ENCODE measurements at regions not wholly inside any gene's neighbourhood (a gene's known extent, or its start where the extent isn't known, plus 50 kb on each side); places are given as distances from the start of the nearest gene placed in this dataset.

- Mint-ChIP-seq H3K9me3 (no peaks in the 10 kb centered on the region), H3K4me1 (no peaks in the 10 kb centered on the region), H3K27ac (no peak overlapping the region), H3K27me3 (no peaks in the 10 kb centered on the region), H3K36me3 (ENCODE audit: low read depth) (no peaks in the 10 kb centered on the region), H3K4me3 (no peak overlapping the region)
- CTCF ChIA-PET: no interaction called here
- POLR2A ChIA-PET: no interaction called here
- DNase-seq: no peak
These were observed 736.7 kb upstream of the PTBP2 start for GRCh38 chr1:95984798-95985374.

- no peaks in the 10 kb centered on the region for H3K36me3 Mint-ChIP-seq (ENCODE audit: low read depth)
- no peak overlapping the region for H3K27ac Mint-ChIP-seq
- H3K4me3 Mint-ChIP-seq: no peak overlapping the region
- H3K4me1 Mint-ChIP-seq: no peaks in the 10 kb centered on the region
- ChIA-PET POLR2A (no interaction called here), CTCF (no interaction called here)
- no peak for DNase-seq
- no peaks in the 10 kb centered on the region for H3K9me3 Mint-ChIP-seq
- H3K27me3 Mint-ChIP-seq: no peaks in the 10 kb centered on the region
These were observed 731.6 kb upstream of the PTBP2 start for GRCh38 chr1:95990033-95990432.

- H3K27me3 Mint-ChIP-seq: no peaks in the 10 kb centered on the region
- H3K9me3 Mint-ChIP-seq: peaks cover under 1% of the 10 kb centered on the region
- ChIA-PET CTCF (no interaction called here), POLR2A (no interaction called here)
- H3K4me1 Mint-ChIP-seq: no peaks in the 10 kb centered on the region
- H3K36me3 Mint-ChIP-seq (ENCODE audit: low read depth): no peaks in the 10 kb centered on the region
- DNase-seq: no peak
- no peak overlapping the region for H3K4me3 Mint-ChIP-seq
- H3K27ac Mint-ChIP-seq: no peak overlapping the region
These were observed 729.6 kb upstream of the PTBP2 start for GRCh38 chr1:95991787-95992520.

GRCh38 chr1:95994643-95995042 is 726.9 kb upstream of the PTBP2 start:
- Mint-ChIP-seq H3K27me3 (no peaks in the 10 kb centered on the region), H3K9me3 (peaks cover 3% of the 10 kb centered on the region), H3K27ac (no peak overlapping the region), H3K4me1 (no peaks in the 10 kb centered on the region), H3K36me3 (ENCODE audit: low read depth) (no peaks in the 10 kb centered on the region), H3K4me3 (no peak overlapping the region)
- ChIA-PET CTCF (no interaction called here), POLR2A (no interaction called here)
- DNase-seq: no peak

- CTCF ChIA-PET: no interaction called here
- no peaks in the 10 kb centered on the region for H3K9me3 Mint-ChIP-seq
- no peaks in the 10 kb centered on the region for H3K36me3 Mint-ChIP-seq (ENCODE audit: low read depth)
- POLR2A ChIA-PET: no interaction called here
- H3K4me3 Mint-ChIP-seq: no peak overlapping the region
- no peaks in the 10 kb centered on the region for H3K4me1 Mint-ChIP-seq
- no peak for DNase-seq
- no peak overlapping the region for H3K27ac Mint-ChIP-seq
- no peaks in the 10 kb centered on the region for H3K27me3 Mint-ChIP-seq
These were observed 719.4 kb upstream of the PTBP2 start for GRCh38 chr1:96002201-96002600.

GRCh38 chr1:96002969-96003964 is 718.3 kb upstream of the PTBP2 start:
- no peaks in the 10 kb centered on the region for H3K9me3 Mint-ChIP-seq
- H3K27ac Mint-ChIP-seq: no peak overlapping the region
- no peaks in the 10 kb centered on the region for H3K27me3 Mint-ChIP-seq
- no peaks in the 10 kb centered on the region for H3K4me1 Mint-ChIP-seq
- CTCF ChIA-PET: no interaction called here
- H3K4me3 Mint-ChIP-seq: no peak overlapping the region
- POLR2A ChIA-PET: no interaction called here
- no peaks in the 10 kb centered on the region for H3K36me3 Mint-ChIP-seq (ENCODE audit: low read depth)
- no peak for DNase-seq

- no peak for DNase-seq
- Mint-ChIP-seq H3K27me3 (no peaks in the 10 kb centered on the region), H3K36me3 (ENCODE audit: low read depth) (no peaks in the 10 kb centered on the region), H3K27ac (no peak overlapping the region), H3K4me3 (no peak overlapping the region), H3K4me1 (no peaks in the 10 kb centered on the region), H3K9me3 (no peaks in the 10 kb centered on the region)
- ChIA-PET POLR2A (interaction anchor here (0.5 kb wide), 1 partner anchor 355 kb away, joined by 3 read pairs; no protein-coding TSS in a partner anchor), CTCF (no interaction called here)
These were observed 711.7 kb upstream of the PTBP2 start for GRCh38 chr1:96009831-96010434.

- Mint-ChIP-seq H3K27ac (no peak overlapping the region), H3K4me1 (no peaks in the 10 kb centered on the region), H3K4me3 (no peak overlapping the region), H3K27me3 (no peaks in the 10 kb centered on the region), H3K9me3 (no peaks in the 10 kb centered on the region), H3K36me3 (ENCODE audit: low read depth) (no peaks in the 10 kb centered on the region)
- CTCF ChIA-PET: no interaction called here
- no peak for DNase-seq
- POLR2A ChIA-PET: no interaction called here
These were observed 710.0 kb upstream of the PTBP2 start for GRCh38 chr1:96011606-96012005.

GRCh38 chr1:96016219-96016618 is 705.4 kb upstream of the PTBP2 start:
- CTCF ChIA-PET: no interaction called here
- POLR2A ChIA-PET: no interaction called here
- H3K9me3 Mint-ChIP-seq: no peaks in the 10 kb centered on the region
- no peaks in the 10 kb centered on the region for H3K4me1 Mint-ChIP-seq
- H3K27ac Mint-ChIP-seq: no peak overlapping the region
- no peaks in the 10 kb centered on the region for H3K27me3 Mint-ChIP-seq
- no peaks in the 10 kb centered on the region for H3K36me3 Mint-ChIP-seq (ENCODE audit: low read depth)
- no peak overlapping the region for H3K4me3 Mint-ChIP-seq
- DNase-seq: no peak

GRCh38 chr1:96020378-96020777 is 701.2 kb upstream of the PTBP2 start:
- H3K4me1 Mint-ChIP-seq: no peaks in the 10 kb centered on the region
- no peak overlapping the region for H3K4me3 Mint-ChIP-seq
- CTCF ChIA-PET: no interaction called here
- POLR2A ChIA-PET: no interaction called here
- DNase-seq: no peak
- H3K36me3 Mint-ChIP-seq (ENCODE audit: low read depth): no peaks in the 10 kb centered on the region
- H3K27me3 Mint-ChIP-seq: no peaks in the 10 kb centered on the region
- H3K27ac Mint-ChIP-seq: no peak overlapping the region
- peaks cover 3% of the 10 kb centered on the region for H3K9me3 Mint-ChIP-seq

- H3K4me1 Mint-ChIP-seq: no peaks in the 10 kb centered on the region
- no peaks in the 10 kb centered on the region for H3K36me3 Mint-ChIP-seq (ENCODE audit: low read depth)
- ChIA-PET POLR2A (no interaction called here), CTCF (no interaction called here)
- H3K9me3 Mint-ChIP-seq: peaks cover 7% of the 10 kb centered on the region
- DNase-seq: no peak
- H3K4me3 Mint-ChIP-seq: no peak overlapping the region
- H3K27me3 Mint-ChIP-seq: no peaks in the 10 kb centered on the region
- H3K27ac Mint-ChIP-seq: no peak overlapping the region
These were observed 696.5 kb upstream of the PTBP2 start for GRCh38 chr1:96025062-96025461.

GRCh38 chr1:96028071-96028470 is 693.5 kb upstream of the PTBP2 start:
- Mint-ChIP-seq H3K27ac (no peak overlapping the region), H3K36me3 (ENCODE audit: low read depth) (no peaks in the 10 kb centered on the region), H3K4me1 (no peaks in the 10 kb centered on the region), H3K27me3 (no peaks in the 10 kb centered on the region), H3K4me3 (no peak overlapping the region), H3K9me3 (peaks cover 7% of the 10 kb centered on the region)
- ChIA-PET POLR2A (no interaction called here), CTCF (no interaction called here)
- DNase-seq: no peak

- H3K36me3 Mint-ChIP-seq (ENCODE audit: low read depth): no peaks in the 10 kb centered on the region
- ChIA-PET POLR2A (no interaction called here), CTCF (interaction anchor here (0.7 kb wide), 1 partner anchor 11 kb away, joined by 3 read pairs; no protein-coding TSS in a partner anchor)
- no peak overlapping the region for H3K4me3 Mint-ChIP-seq
- H3K27me3 Mint-ChIP-seq: no peaks in the 10 kb centered on the region
- no peak overlapping the region for H3K27ac Mint-ChIP-seq
- no peaks in the 10 kb centered on the region for H3K4me1 Mint-ChIP-seq
- peaks cover 3% of the 10 kb centered on the region for H3K9me3 Mint-ChIP-seq
- DNase-seq: no peak
These were observed 691.3 kb upstream of the PTBP2 start for GRCh38 chr1:96030312-96030711.

Measured in activated CD4-positive, alpha-beta T cell treated with anti-CD3 and anti-CD28 coated beads, Interleukin-2, amount 10 ng/mL, durations not matched to agents 7 days and 5 days (primary cell).